T-helper 2 cell (primary cell): ENCODE measurements at regions not wholly inside any gene's neighbourhood (a gene's known extent, or its start where the extent isn't known, plus 50 kb on each side); places are given as distances from the start of the nearest gene placed in this dataset.

Experiments
- DNase-seq, 5 experiments: peaks; one replicate each; pipeline versions ENCODE4 v3.0.0 to v3.0.0-alpha.2; 2012 to 2022

DNA sequence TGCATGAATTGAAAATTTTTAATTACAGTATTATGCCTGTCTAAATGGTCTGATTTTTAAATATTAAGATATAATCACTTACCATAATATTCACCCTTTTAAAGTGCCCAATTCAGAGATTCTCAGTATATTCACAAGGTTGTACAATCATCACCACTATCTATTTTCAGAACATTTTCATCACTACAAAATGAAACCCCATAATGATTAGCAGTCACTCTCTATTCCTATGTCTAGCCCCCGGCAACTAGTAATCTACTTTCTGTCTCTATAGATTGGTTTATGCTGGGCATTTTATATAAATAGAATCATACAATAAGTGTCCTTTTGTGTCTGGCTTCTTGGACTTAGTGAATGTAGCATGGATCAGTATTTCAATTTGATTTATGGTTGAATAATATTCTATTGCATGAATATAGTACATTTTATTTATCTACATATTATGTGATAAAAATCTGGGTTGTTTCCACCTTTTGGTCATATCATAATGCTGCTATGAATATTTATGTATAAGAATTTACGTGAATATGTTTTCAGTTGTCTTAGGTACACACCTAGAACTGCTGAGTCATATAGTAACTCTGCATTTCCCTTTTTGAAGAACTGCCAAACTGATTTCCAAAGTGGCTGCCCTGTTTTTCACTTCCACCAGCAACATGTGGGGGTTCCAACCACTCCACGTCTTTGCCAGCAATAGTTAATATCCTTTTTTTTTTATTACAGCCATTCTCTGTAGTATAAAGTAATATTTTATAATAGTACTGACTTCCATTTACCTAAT, 485.7 kb upstream of the ZNF385D start:
- no peak for DNase-seq

DNA sequence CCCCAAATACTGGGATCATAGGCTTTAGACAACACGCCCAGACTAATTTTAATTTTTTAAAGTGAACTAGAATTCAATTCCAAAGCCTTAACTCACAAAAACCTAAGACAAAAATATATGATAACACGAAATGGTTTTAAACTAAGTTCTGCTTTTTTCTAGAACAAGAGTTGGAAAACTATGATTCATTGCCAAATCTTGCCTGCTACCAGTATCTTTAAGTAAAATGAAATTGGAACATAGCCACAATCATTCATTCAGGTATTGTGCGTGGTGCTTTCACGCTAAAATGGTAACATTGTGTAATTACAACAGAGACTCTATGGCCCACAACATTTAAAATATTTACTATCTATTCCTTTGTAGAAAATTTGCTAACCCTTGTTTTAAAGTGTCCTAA, 488.0 kb upstream of the ZNF385D start:
- no peak for DNase-seq

DNA sequence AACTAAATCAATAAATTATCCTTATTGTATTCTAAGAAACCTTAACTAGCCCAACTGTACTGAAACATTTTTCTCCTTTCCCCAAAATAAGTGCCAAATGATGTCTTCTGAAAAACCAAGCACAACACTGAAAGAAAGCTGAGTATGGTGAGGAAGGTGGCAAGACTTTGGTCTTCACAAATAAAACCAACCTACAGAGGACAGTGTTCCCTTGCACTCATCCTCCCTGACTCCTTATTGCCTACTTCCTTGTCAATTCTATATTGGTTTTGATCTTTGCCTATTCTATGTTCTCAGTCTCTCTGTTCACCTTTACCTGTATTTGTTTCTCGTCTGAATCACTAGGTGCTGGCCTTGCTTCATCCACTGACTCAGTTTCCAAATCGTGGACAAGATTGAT, 490.1 kb upstream of the ZNF385D start:
- DNase-seq = no peak

- DNase-seq = no peak
Observed at GRCh38 chr3:22244761-22245521, 493.9 kb upstream of the ZNF385D start.

- no peak for DNase-seq
Observed at GRCh38 chr3:22245811-22246583, 495.0 kb upstream of the ZNF385D start.

DNA sequence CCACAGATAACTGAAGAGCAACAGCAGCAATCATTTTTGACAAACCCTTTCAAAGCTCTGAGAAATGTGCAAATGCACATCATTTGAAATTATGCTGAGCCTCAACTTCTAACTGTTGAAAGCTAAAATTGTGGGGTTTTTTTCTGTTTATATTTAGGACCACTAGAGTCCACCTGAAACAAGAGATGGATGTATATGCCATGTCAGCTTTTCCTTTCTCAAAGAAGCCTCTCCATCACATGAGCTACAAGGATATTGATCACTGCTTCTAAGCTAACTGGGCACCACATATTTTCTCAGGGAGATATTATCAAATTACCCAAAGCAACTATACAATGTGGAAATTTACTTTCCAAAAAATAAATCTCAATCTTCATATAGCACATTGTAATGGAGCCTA, 498.6 kb upstream of the ZNF385D start:
- DNase-seq = no peak

DNA sequence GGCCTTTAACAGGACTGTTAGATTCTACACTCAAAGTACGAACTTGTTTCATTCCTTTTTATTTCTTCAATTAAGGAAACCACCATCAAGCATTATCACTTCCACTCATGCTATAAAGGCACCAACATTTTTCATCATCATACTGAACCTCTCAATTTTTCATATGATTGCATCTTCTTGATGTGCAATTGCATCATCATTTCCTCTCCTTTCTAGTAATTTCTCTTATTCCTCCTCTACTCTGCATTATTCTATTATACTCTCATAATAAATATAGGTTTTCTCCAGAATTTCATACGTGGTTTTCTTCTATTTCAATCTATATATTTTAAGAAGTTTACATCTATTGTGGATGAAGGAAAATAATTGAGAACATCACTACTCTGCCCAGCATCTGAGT, 506.2 kb upstream of the ZNF385D start:
- DNase-seq = no peak

DNA sequence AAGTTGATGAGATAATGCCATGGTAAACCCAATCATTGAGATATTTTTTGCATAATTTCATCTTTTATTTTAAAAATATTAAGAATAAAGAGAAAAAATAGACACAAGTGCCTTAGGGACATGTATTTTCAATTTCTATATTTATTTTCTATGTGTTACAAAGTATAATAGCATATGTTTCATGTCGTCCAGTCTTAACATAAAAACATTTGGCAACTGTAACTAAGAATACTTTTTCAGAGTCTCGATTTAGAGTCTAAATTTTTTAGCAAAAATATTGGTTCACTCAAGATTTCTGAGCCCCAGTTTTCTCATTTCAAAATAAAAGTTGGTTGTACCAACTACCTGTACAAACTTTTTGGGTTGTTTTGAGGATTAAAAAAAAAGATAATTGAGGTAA, 511.4 kb upstream of the ZNF385D start:
- DNase-seq = no peak

GRCh38 chr3:22263042-22263441, 512.0 kb upstream of the ZNF385D start:
- no peak for DNase-seq

DNA sequence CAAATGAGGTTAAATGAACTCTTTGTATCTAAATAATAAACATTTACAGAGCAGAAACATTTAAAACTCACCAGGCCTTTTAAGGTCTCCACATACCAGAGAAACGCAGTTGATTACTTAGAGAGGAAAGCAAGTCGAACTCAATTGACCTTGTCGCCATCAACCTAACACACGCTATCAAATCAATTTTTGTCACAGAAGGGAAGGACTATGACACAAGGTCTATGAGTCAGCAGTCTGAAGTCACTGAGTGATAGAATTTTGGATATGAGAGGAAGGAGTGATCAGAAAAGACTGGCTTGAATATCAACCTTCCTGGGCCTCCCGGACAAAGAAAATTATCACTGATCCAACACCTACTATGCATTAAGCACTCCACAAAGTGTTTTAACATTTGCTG, 514.4 kb upstream of the ZNF385D start:
- DNase-seq = no peak

- no peak for DNase-seq
Observed at GRCh38 chr3:22269831-22270230, 518.8 kb upstream of the ZNF385D start.

GRCh38 chr3:22276351-22276750, 525.3 kb upstream of the ZNF385D start:
- no peak for DNase-seq

- no peak for DNase-seq
Observed at GRCh38 chr3:22284559-22284958, 533.5 kb upstream of the ZNF385D start.

GRCh38 chr3:22288756-22289155, 537.7 kb upstream of the ZNF385D start:
- DNase-seq = no peak

DNA sequence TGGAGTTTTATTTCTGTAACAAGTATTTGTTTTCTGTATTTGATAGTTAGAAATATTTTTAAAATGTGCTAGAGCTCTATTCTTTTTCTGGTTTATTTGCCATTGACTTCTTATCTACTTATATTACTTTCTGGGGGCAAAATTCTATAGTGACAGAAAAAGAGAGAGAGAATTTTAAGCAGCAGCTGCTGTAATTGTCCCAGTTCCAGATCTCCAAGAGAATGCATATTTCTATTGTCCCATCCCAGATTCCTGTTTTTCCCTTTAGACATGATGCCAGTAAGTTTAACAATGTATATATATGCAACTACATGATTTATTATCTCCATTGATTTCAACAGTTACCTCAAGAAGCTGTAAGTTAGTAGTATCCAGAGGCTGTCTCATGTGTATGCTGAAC, 541.7 kb upstream of the ZNF385D start:
- DNase-seq = no peak

DNA sequence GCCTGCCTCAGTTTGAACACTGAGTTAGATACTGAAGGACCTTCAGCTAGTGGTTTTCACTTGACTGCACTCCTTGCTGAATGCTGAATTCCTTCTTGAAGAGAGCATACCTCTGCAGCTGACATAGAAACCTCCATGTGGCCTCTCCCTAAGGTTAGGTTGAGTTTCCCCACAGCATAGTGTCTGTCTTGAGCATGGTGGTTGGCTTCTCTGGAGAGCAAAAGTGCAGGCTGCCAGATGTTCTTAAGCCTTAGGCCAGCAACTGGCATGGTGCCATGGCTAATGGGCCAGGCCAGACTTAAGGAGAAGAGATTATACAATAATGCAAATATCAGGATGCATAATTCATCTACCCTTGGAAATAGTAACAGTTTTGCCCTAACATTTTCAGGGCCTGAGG, 545.6 kb upstream of the ZNF385D start:
- DNase-seq = no peak

DNA sequence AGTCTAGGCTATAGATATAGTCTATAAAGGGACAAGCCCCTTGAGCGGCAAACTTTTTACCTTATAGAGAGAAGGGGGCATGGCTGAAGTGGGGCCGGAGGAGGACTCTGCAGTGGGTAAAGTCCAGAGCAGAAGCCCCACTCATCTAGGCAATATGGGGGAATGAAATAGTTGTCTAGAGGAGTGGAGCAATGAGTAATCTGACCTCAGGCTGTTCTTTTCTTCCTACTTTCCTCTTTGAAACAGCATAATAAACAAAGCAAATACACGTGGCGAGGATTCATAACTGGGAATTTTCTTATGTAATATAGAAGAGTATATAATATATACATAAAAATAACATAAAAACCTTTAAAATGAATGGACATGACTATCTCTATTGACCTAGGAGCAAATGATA, 546.4 kb upstream of the ZNF385D start:
- no peak for DNase-seq

DNA sequence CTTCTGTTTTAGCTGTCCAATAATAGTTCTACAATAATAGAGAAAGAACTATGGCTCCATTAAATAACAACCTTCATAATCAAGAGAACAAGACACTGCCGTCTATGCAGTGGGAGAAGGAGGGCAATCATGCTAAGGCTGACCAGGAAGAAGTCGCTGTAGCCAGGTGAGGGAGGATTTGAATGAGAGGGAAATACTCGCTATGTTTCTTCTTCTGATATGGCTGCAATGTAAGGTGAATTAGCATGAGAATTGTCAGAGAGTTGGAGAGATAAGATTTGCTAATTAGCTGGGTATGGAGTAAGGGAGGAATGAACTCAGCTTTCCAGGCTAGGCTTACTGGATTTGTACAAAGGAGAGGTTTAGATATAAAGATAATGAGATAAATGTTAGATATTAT, 555.4 kb upstream of the ZNF385D start:
- DNase-seq = no peak

DNA sequence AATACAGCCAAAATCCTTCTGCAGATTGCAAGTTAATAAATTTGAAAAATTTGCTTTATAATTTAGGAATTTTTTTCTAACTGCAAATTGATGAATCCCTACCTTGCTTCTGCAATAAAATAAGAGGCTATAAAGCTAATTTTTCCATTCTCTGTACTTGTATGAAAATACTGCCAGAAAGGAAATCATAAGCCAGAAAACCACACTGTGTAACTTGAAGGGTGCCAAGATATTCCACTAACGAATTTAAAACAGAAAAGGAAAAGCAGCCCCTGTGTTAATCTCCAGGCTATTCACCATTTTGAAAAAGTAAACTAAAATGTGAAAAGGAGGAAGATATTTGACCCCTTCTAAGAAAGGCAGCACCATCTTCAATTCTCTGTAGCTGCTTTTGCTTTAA, 557.9 kb upstream of the ZNF385D start:
- no peak for DNase-seq

- no peak for DNase-seq
Observed at GRCh38 chr3:22315925-22316324, 564.9 kb upstream of the ZNF385D start.

- no peak for DNase-seq
Observed at GRCh38 chr3:22318325-22318724, 567.3 kb upstream of the ZNF385D start.

DNA sequence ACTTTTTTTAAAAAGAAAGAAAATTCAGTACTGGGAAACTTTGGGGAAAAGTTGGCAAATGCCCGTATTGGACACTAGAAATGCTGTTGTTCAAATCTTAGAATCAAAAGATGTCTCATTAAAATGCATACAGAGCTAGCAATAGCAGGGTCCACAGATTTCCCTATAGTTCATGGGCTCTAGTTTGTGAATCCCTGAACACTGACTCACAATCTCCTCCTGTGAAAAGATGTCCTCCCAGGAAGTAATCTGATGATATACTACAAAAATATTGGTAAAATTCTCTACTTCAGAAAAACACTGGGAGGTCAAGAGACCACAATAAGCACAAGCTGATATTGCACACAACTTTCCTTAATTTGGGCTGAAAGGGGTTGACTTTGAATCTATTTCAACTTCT, 568.4 kb upstream of the ZNF385D start:
- no peak for DNase-seq

GRCh38 chr3:22322861-22323260, 571.9 kb upstream of the ZNF385D start:
- no peak for DNase-seq

DNA sequence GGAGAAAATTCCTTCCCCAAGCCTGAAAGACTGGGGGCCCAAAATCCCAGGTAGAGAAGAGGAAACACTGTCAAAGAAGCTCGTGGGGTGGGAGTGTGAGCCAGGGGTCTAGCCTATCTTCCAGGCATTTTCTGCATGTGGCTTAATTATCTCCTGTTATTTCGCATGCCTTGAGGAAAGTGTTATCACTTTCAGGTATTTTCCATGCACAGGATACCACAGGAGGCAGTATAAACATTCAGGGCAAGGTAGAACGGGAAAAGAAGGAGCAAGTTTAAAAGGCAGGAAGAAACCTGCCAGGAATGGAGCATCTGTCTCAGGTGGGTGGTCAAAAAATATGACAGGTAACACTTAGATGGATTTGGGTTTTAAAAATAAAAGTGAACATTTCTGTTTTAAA, 575.3 kb upstream of the ZNF385D start:
- DNase-seq = no peak
